ENCODE measurements at regions not wholly inside any gene's neighbourhood (a gene's known extent, or its start where the extent isn't known, plus 50 kb on each side); places are given as distances from the start of the nearest gene placed in this dataset.

DNA sequence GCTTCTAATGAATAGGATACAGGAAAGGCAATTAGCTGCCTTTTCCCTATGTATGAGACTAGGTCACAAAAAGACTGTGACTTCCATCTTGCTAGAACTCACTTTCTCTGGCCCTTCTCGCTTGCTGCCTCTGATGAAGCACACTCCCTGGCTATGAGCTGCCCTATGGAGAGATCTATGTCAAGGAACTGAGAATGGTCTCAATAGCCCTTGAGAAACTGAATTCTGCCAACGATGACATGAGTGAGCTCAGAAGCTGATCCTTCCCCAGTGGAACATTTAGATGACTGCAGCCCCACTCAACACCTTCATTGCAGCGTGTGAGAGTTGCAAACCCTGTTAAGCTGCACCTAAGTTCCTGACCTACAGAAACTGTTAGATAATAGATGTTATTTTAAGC lies 309.8 kb downstream of the COG6 start:
- no peaks in the 10 kb centered on the region for H4K20me1 ChIP-seq (ENCODE audit: control insufficient read depth, extremely low read depth, insufficient read depth, low read length)
- no peak for DNase-seq (ENCODE audit: low read depth in 2 of 2)
- H3K9me3 ChIP-seq (ENCODE audit: control insufficient read depth, insufficient read depth, low read depth, low read length), result no peaks in the 10 kb centered on the region
- H3K4me1 ChIP-seq (ENCODE audit: control insufficient read depth, extremely low read depth, insufficient read depth, low read length), result no peaks in the 10 kb centered on the region
- no peak overlapping the region for H3K9ac ChIP-seq (ENCODE audit: insufficient read depth, low read length)
- H3K36me3 ChIP-seq (ENCODE audit: control insufficient read depth, insufficient read depth, low read length), result no peaks in the 10 kb centered on the region
- H3K4me2 ChIP-seq (ENCODE audit: extremely low read depth, insufficient read depth, low read length), result no peak overlapping the region
- H2AFZ ChIP-seq (ENCODE audit: low read length), result no peak overlapping the region
- no peak overlapping the region for H3K27ac ChIP-seq (ENCODE audit: insufficient read depth, low read length)
- H3K79me2 ChIP-seq (ENCODE audit: control insufficient read depth, insufficient read depth, low read length), result no peaks in the 10 kb centered on the region
- no peak overlapping the region for H3K4me3 ChIP-seq (replicated peaks in 1 of 4; ENCODE audit: control extremely low read depth in 1 of 4, insufficient read depth in 1 of 4, low read depth in 3 of 4, low read length in 4 of 4)
- TF ChIP-seq EZH2 (IDR thresholded peaks at IDR 0.05; ENCODE audit: low read length, missing control alignments) (no peak), CTCF (conservative IDR thresholded peaks at IDR 0.05 in 1 of 2, IDR thresholded peaks at IDR 0.05 in 1 of 2; ENCODE audit: low read depth in 1 of 2, low read length in 2 of 2) (no peak)
- no peaks in the 10 kb centered on the region for H3K27me3 ChIP-seq (ENCODE audit: control insufficient read depth, insufficient read depth, low read length)

DNA sequence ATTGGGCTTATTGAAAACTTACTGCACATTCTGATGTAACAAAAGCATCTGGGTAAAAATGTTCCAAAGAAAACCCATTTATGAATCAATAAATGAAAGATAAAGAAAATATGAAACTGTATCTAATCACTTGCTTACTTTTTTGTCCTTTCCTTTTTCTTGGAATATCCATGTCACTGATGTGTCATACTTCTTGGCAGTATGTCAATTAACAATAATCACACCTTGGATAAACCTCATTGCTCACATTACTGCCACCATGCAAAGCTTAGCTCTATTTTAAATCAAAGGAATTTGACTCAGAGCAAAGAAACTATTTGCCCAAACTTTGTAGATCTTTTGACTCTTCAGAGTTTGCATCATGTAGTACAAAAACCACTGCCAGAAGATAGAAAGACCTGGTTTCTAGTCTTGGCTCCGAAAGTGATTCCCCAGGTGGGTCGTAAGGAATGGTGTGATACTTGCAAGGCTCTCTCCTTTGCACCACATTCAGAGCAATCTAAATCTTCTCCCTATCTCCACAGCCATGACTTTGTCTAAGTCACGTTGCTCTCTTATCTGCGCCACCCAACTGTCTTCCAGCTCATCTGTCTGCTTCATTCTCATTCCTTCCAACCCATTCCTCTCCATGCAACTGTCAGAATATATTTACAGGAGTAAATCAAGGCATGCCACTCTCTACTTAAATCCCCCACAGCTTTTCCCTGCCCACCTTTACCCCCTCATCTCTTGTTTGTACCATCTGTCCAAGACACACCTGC lies 311.9 kb downstream of the COG6 start:
- Histone ChIP-seq H3K4me3 (replicated peaks in 1 of 4; ENCODE audit: control extremely low read depth in 1 of 4, insufficient read depth in 1 of 4, low read depth in 3 of 4, low read length in 4 of 4) (no peak overlapping the region), H3K27me3 (ENCODE audit: control insufficient read depth, insufficient read depth, low read length) (no peaks in the 10 kb centered on the region), H2AFZ (ENCODE audit: low read length) (no peak overlapping the region), H3K4me2 (ENCODE audit: extremely low read depth, insufficient read depth, low read length) (no peak overlapping the region), H3K4me1 (ENCODE audit: control insufficient read depth, extremely low read depth, insufficient read depth, low read length) (no peaks in the 10 kb centered on the region), H3K9ac (ENCODE audit: insufficient read depth, low read length) (no peak overlapping the region), H3K27ac (ENCODE audit: insufficient read depth, low read length) (no peak overlapping the region), H3K9me3 (ENCODE audit: control insufficient read depth, insufficient read depth, low read depth, low read length) (no peaks in the 10 kb centered on the region), H3K79me2 (ENCODE audit: control insufficient read depth, insufficient read depth, low read length) (no peaks in the 10 kb centered on the region), H4K20me1 (ENCODE audit: control insufficient read depth, extremely low read depth, insufficient read depth, low read length) (no peaks in the 10 kb centered on the region), H3K36me3 (ENCODE audit: control insufficient read depth, insufficient read depth, low read length) (no peaks in the 10 kb centered on the region)
- DNase-seq (ENCODE audit: low read depth in 2 of 2), result no peak
- TF ChIP-seq EZH2 (IDR thresholded peaks at IDR 0.05; ENCODE audit: low read length, missing control alignments) (no peak), CTCF (conservative IDR thresholded peaks at IDR 0.05 in 1 of 2, IDR thresholded peaks at IDR 0.05 in 1 of 2; ENCODE audit: low read depth in 1 of 2, low read length in 2 of 2) (no peak)

DNA sequence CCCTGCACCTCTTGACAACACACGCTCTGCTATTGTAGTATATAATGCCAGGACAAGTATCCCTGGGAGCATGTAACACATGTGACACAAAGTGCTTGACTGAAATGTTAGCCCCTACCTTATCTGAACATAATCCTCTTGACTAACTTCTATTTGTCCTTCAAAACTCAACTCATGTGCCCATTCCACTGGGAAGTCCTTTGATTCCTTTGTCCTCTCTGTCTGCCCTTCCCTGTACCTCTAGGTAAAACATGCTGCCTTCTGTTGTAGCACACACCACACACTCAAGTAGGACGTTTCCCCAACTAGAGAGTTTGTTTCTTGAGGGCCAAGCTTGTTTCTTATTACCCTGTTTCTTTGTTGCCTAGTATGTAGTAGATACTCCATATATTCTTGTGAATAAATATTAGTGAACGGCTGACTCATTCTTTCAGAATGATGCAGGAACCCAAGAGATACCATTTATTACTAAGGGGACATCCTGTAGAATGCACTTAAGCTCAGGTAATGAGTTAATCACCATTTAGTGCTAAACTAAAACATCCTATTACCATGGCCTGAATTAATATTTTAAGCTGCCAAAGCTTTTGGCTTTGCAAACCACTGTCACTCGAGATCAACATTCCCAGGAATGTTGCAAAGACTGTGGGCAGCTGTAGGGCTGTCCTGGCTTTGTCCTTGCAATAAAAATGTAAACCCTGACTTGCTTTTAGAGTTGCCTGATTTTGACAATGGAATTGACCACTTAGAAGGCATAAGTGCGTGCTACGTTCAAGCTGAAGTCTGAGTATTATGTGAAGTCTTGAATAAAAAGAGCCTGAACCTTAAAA lies 313.4 kb downstream of the COG6 start:
- TF ChIP-seq EZH2 (IDR thresholded peaks at IDR 0.05; ENCODE audit: low read length, missing control alignments) (no peak), CTCF (conservative IDR thresholded peaks at IDR 0.05 in 1 of 2, IDR thresholded peaks at IDR 0.05 in 1 of 2; ENCODE audit: low read depth in 1 of 2, low read length in 2 of 2) (no peak)
- Histone ChIP-seq H3K9ac (ENCODE audit: insufficient read depth, low read length) (no peak overlapping the region), H2AFZ (ENCODE audit: low read length) (no peak overlapping the region), H3K4me2 (ENCODE audit: extremely low read depth, insufficient read depth, low read length) (no peak overlapping the region), H3K36me3 (ENCODE audit: control insufficient read depth, insufficient read depth, low read length) (no peaks in the 10 kb centered on the region), H3K79me2 (ENCODE audit: control insufficient read depth, insufficient read depth, low read length) (no peaks in the 10 kb centered on the region), H3K4me1 (ENCODE audit: control insufficient read depth, extremely low read depth, insufficient read depth, low read length) (no peaks in the 10 kb centered on the region), H4K20me1 (ENCODE audit: control insufficient read depth, extremely low read depth, insufficient read depth, low read length) (no peaks in the 10 kb centered on the region), H3K27ac (ENCODE audit: insufficient read depth, low read length) (no peak overlapping the region), H3K9me3 (ENCODE audit: control insufficient read depth, insufficient read depth, low read depth, low read length) (no peaks in the 10 kb centered on the region), H3K27me3 (ENCODE audit: control insufficient read depth, insufficient read depth, low read length) (no peaks in the 10 kb centered on the region), H3K4me3 (replicated peaks in 1 of 4; ENCODE audit: control extremely low read depth in 1 of 4, insufficient read depth in 1 of 4, low read depth in 3 of 4, low read length in 4 of 4) (no peak overlapping the region)
- no peak for DNase-seq (ENCODE audit: low read depth in 2 of 2)

Data from fibroblast of lung (primary cell).